CD8-positive, alpha-beta memory T cell (primary cell): ENCODE measurements at regions not wholly inside any gene's neighbourhood (a gene's known extent, or its start where the extent isn't known, plus 50 kb on each side); places are given as distances from the start of the nearest gene placed in this dataset.

Experiments
- CTCF ChIA-PET: fragments of 350-600 bp; sonication (Branson Sonifier 250); formaldehyde crosslinking; loops from one replicate; lab custom pipeline; 2021; ENCODE audit warnings: antibody characterized with exemption; lab: Charles Lee
- POLR2A ChIA-PET: fragments of 350-600 bp; sonication (Branson Sonifier 250); formaldehyde crosslinking; loops from one replicate; lab custom pipeline; 2021; ENCODE audit warnings: antibody characterized with exemption; lab: Charles Lee
- DNase-seq, 5 donors: peaks; one replicate each; pipeline versions ENCODE4 v3.0.0 to v3.0.0-alpha.2; 2020 to 2022; ENCODE audit warnings: mixed read lengths in 1 of 5
- H3K27ac ChIP-seq: one replicate; pipeline ENCODE4 v1.7.0; 2013; ENCODE audit warnings: low read depth, mild to moderate bottlenecking, low read length, moderate library complexity
- H3K27me3 ChIP-seq: 2 replicates; pipeline ENCODE4 v1.7.0; 2013; ENCODE audit warnings: low read length, mild to moderate bottlenecking; ENCODE audit not compliant: insufficient read depth, poor library complexity, severe bottlenecking
- H3K36me3 ChIP-seq: 2 replicates; pipeline ENCODE4 v1.7.0; 2013; ENCODE audit warnings: mild to moderate bottlenecking, low read length, moderate library complexity; ENCODE audit not compliant: insufficient read depth
- H3K4me1 ChIP-seq: 2 replicates; pipeline ENCODE4 v1.7.0; 2013; ENCODE audit warnings: mild to moderate bottlenecking, low read length, moderate library complexity; ENCODE audit not compliant: insufficient read depth
- H3K4me3 ChIP-seq: 2 replicates; pipeline ENCODE4 v1.7.0; 2013; ENCODE audit warnings: mild to moderate bottlenecking, low read length
- H3K9me3 ChIP-seq: 2 replicates; pipeline ENCODE4 v1.7.0; 2013; ENCODE audit warnings: mild to moderate bottlenecking, low read length
- H3K27ac Mint-ChIP-seq, 8 donors: one replicate each; pipeline ENCODE4 v1.8.0; 2020 to 2021; ENCODE audit warnings: mixed read lengths in 8 of 8, mild to moderate bottlenecking in 6 of 8, inconsistent platforms in 3 of 8, moderate library complexity in 3 of 8
- H3K27me3 Mint-ChIP-seq, 2 donors: one replicate each; pipeline ENCODE4 v1.8.0; 2020 to 2021; ENCODE audit warnings: mixed read lengths in 2 of 2, mild to moderate bottlenecking in 1 of 2, moderate library complexity in 1 of 2
- H3K36me3 Mint-ChIP-seq, 3 donors: one replicate each; pipeline ENCODE4 v1.8.0; 2020 to 2021; ENCODE audit warnings: mixed read lengths in 3 of 3, inconsistent platforms in 1 of 3, mild to moderate bottlenecking in 1 of 3
- H3K4me1 Mint-ChIP-seq, 3 donors: one replicate each; pipeline ENCODE4 v1.8.0; 2020 to 2021; ENCODE audit warnings: mixed read lengths in 3 of 3, inconsistent platforms in 1 of 3, mild to moderate bottlenecking in 1 of 3
- H3K4me3 Mint-ChIP-seq, 7 donors: one replicate each; pipeline ENCODE4 v1.8.0; 2020 to 2021; ENCODE audit warnings: mixed read lengths in 7 of 7, mild to moderate bottlenecking in 6 of 7, moderate library complexity in 4 of 7, inconsistent platforms in 2 of 7
- H3K9me3 Mint-ChIP-seq, 5 donors: one replicate each; pipeline ENCODE4 v1.8.0; 2020 to 2022; ENCODE audit warnings: mixed read lengths in 5 of 5, mild to moderate bottlenecking in 3 of 5, moderate library complexity in 2 of 5, inconsistent platforms in 1 of 5

GRCh38 chr5:90279091-90279490 is 130.5 kb downstream of the CETN3 start:
- H3K27ac Mint-ChIP-seq = no peak overlapping the region
- H3K9me3 ChIP-seq = no peaks in the 10 kb centered on the region
- H3K4me1 Mint-ChIP-seq = no peaks in the 10 kb centered on the region
- no peaks in the 10 kb centered on the region for H3K36me3 Mint-ChIP-seq
- no peak overlapping the region for H3K4me3 ChIP-seq
- H3K27ac ChIP-seq = no peak overlapping the region
- H3K27me3 Mint-ChIP-seq = peaks cover 0 to 14% of the 10 kb centered on the region in 2 donors
- no peaks in the 10 kb centered on the region for H3K27me3 ChIP-seq
- ChIA-PET POLR2A (no interaction called here), CTCF (no interaction called here)
- no peaks in the 10 kb centered on the region for H3K4me1 ChIP-seq
- H3K36me3 ChIP-seq = no peaks in the 10 kb centered on the region
- H3K4me3 Mint-ChIP-seq = no peak overlapping the region
- no peaks in the 10 kb centered on the region for H3K9me3 Mint-ChIP-seq
- DNase-seq = no peak

DNA sequence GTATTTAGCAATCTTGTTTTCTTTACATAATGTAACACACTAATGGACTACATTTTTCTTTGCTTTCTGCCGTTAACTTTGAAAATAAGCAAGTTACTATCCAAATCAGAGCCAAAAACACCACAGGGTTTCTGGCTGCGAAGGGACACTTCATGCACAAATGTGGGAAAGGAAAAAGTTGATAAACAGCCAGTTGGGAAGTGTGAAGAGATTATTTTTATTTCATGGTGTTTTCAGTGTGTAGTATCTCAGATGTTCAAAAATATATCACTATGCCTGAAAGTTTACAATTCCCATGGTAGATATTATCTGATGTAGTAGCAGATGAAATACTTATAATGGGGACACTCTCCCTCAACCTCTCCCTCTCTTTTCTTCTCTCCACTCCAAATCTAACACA is 135.3 kb downstream of the CETN3 start:
- Mint-ChIP-seq H3K9me3 (no peaks in the 10 kb centered on the region), H3K36me3 (no peaks in the 10 kb centered on the region), H3K27me3 (peaks cover 3 to 9% of the 10 kb centered on the region in 2 donors), H3K4me1 (no peaks in the 10 kb centered on the region), H3K27ac (no peak overlapping the region), H3K4me3 (no peak overlapping the region)
- Histone ChIP-seq H3K36me3 (no peaks in the 10 kb centered on the region), H3K4me3 (no peak overlapping the region), H3K4me1 (no peaks in the 10 kb centered on the region), H3K27ac (no peak overlapping the region), H3K9me3 (no peaks in the 10 kb centered on the region), H3K27me3 (no peaks in the 10 kb centered on the region)
- ChIA-PET POLR2A (no interaction called here), CTCF (no interaction called here)
- no peak for DNase-seq

- H3K4me3 Mint-ChIP-seq = no peak overlapping the region
- peaks cover 9 to 10% of the 10 kb centered on the region in 2 donors for H3K27me3 Mint-ChIP-seq
- no peaks in the 10 kb centered on the region for H3K36me3 ChIP-seq
- no peaks in the 10 kb centered on the region for H3K27me3 ChIP-seq
- H3K4me1 Mint-ChIP-seq = peaks cover 0 to 3% (median 0%) of the 10 kb centered on the region in 3 donors
- no peaks in the 10 kb centered on the region for H3K4me1 ChIP-seq
- POLR2A ChIA-PET = no interaction called here
- CTCF ChIA-PET = no interaction called here
- no peak overlapping the region for H3K27ac Mint-ChIP-seq
- H3K4me3 ChIP-seq = no peak overlapping the region
- no peaks in the 10 kb centered on the region for H3K36me3 Mint-ChIP-seq
- no peak for DNase-seq
- no peaks in the 10 kb centered on the region for H3K9me3 ChIP-seq
- no peak overlapping the region for H3K27ac ChIP-seq
- no peaks in the 10 kb centered on the region for H3K9me3 Mint-ChIP-seq
Measured at GRCh38 chr5:90267646-90268045, 141.9 kb downstream of the CETN3 start.

- POLR2A ChIA-PET = no interaction called here
- H3K36me3 Mint-ChIP-seq = no peaks in the 10 kb centered on the region
- Histone ChIP-seq H3K4me1 (no peaks in the 10 kb centered on the region), H3K27ac (no peak overlapping the region), H3K9me3 (no peaks in the 10 kb centered on the region), H3K36me3 (no peaks in the 10 kb centered on the region), H3K4me3 (no peak overlapping the region), H3K27me3 (no peaks in the 10 kb centered on the region)
- peaks cover 0 to 3% (median 0%) of the 10 kb centered on the region in 3 donors for H3K4me1 Mint-ChIP-seq
- peaks cover 9 to 10% of the 10 kb centered on the region in 2 donors for H3K27me3 Mint-ChIP-seq
- DNase-seq = no peak
- no peak overlapping the region for H3K4me3 Mint-ChIP-seq
- H3K9me3 Mint-ChIP-seq = no peaks in the 10 kb centered on the region
- CTCF ChIA-PET = interaction anchor here (1.6 kb wide), 1 partner anchor 1536 kb away, joined by 7 read pairs; no protein-coding TSS in a partner anchor
- no peak overlapping the region for H3K27ac Mint-ChIP-seq
Measured at GRCh38 chr5:90265545-90265857, 144.1 kb downstream of the CETN3 start.

- no peak overlapping the region for H3K27ac Mint-ChIP-seq
- no peaks in the 10 kb centered on the region for H3K9me3 Mint-ChIP-seq
- H3K4me3 Mint-ChIP-seq = no peak overlapping the region
- Histone ChIP-seq H3K4me3 (no peak overlapping the region), H3K27ac (no peak overlapping the region), H3K9me3 (no peaks in the 10 kb centered on the region), H3K36me3 (no peaks in the 10 kb centered on the region), H3K4me1 (no peaks in the 10 kb centered on the region), H3K27me3 (no peaks in the 10 kb centered on the region)
- ChIA-PET CTCF (interaction anchor here (1.6 kb wide), 1 partner anchor 1535 kb away, joined by 7 read pairs; no protein-coding TSS in a partner anchor), POLR2A (no interaction called here)
- H3K4me1 Mint-ChIP-seq = peaks cover 0 to 3% (median 0%) of the 10 kb centered on the region in 3 donors
- DNase-seq = peak; percentile 1 to 49 (median 10)
- H3K27me3 Mint-ChIP-seq = peaks cover 9 to 10% of the 10 kb centered on the region in 2 donors
- no peaks in the 10 kb centered on the region for H3K36me3 Mint-ChIP-seq
Measured at GRCh38 chr5:90264689-90265544, 144.6 kb downstream of the CETN3 start.

DNA sequence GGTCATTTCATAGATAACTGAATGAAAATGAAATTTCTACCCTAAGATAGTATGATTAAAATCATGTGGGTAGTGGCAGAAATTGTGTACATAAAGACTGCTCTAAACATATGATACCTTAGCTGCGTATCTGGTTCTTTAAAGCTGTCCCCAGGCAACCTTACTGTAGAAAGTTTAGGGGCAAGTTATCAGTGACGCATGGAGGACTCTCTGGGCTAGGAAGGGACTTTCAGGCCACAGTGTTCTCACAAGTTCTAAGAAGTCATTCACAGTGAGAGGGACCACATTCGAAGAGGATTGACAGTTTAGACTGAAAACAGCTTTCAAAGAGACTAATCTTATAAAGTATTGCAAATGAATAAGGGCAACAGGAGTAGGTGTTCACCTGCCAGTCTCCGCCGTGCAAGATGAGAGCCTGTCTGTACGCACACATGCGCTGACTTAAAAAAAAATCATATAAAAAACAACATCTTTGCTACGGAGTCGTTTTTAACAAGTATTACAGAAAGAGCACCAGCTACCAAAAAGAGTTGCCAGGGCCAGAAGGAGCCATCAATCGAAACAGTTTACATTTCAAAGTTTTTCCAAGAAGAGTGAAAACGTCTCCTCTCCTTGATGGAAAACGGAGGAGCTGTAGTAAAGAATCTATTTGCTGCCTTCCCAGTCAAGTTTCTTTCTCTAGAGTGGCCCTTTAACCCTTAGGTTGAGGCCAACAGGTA is 146.3 kb downstream of the CETN3 start:
- Mint-ChIP-seq H3K27me3 (peaks cover 4% of the 10 kb centered on the region in 2 donors), H3K9me3 (no peaks in the 10 kb centered on the region), H3K4me1 (peaks cover 0 to 3% (median 0%) of the 10 kb centered on the region in 3 donors), H3K36me3 (no peaks in the 10 kb centered on the region), H3K4me3 (no peak overlapping the region), H3K27ac (no peak overlapping the region)
- Histone ChIP-seq H3K36me3 (no peaks in the 10 kb centered on the region), H3K4me1 (no peaks in the 10 kb centered on the region), H3K9me3 (no peaks in the 10 kb centered on the region), H3K27ac (no peak overlapping the region), H3K27me3 (no peaks in the 10 kb centered on the region), H3K4me3 (no peak overlapping the region)
- POLR2A ChIA-PET = no interaction called here
- CTCF ChIA-PET = no interaction called here
- DNase-seq = no peak

DNA sequence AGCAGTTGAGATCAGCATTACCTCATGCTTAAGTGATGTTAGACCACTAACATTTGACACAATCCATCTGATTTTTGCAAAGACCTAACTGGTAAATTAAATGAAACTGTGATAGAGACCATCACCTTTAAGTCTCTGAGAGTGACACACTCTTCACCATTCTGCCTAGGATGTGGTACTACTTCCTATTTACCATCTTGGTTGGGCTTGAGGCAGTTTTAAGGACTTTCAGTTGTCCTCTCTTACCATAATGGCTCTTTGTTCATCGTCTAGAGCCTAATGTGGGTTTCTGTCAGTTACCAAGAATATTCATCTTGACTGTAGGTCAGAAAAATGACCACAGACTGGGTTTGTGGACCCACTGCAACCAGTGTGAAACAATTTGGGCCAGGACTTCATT is 158.1 kb downstream of the CETN3 start:
- no peak overlapping the region for H3K4me3 Mint-ChIP-seq
- H3K27me3 Mint-ChIP-seq = no peaks in the 10 kb centered on the region
- H3K36me3 ChIP-seq = no peaks in the 10 kb centered on the region
- no peaks in the 10 kb centered on the region for H3K9me3 ChIP-seq
- no peaks in the 10 kb centered on the region for H3K4me1 ChIP-seq
- POLR2A ChIA-PET = no interaction called here
- H3K27ac Mint-ChIP-seq = no peak overlapping the region
- no peak overlapping the region for H3K27ac ChIP-seq
- DNase-seq = no peak
- no peaks in the 10 kb centered on the region for H3K27me3 ChIP-seq
- no peaks in the 10 kb centered on the region for H3K36me3 Mint-ChIP-seq
- no peaks in the 10 kb centered on the region for H3K4me1 Mint-ChIP-seq
- H3K4me3 ChIP-seq = no peak overlapping the region
- peaks cover 0 to 6% (median 0%) of the 10 kb centered on the region in 5 donors for H3K9me3 Mint-ChIP-seq
- CTCF ChIA-PET = no interaction called here

DNA sequence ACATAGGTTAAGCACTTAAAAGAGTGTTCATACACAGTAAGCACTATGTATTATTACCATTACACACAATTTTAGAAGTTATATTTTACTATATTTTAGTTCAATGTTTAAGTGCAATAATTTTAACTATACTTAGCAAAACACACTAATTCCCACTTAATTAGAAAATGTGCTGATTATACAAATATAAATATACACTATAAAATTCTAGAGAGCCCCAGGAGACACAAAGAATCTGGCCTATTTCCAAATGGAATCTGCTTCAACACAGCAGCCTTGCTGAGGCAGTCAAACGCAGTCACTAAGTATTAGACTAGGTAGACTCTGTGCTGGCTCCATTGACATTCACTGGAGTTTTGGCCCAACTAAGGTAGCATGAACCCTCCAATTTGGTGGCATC is 160.9 kb downstream of the CETN3 start:
- Mint-ChIP-seq H3K4me1 (no peaks in the 10 kb centered on the region), H3K36me3 (no peaks in the 10 kb centered on the region), H3K4me3 (no peak overlapping the region), H3K9me3 (no peaks in the 10 kb centered on the region), H3K27ac (no peak overlapping the region), H3K27me3 (no peaks in the 10 kb centered on the region)
- Histone ChIP-seq H3K4me3 (no peak overlapping the region), H3K4me1 (no peaks in the 10 kb centered on the region), H3K36me3 (no peaks in the 10 kb centered on the region), H3K27me3 (no peaks in the 10 kb centered on the region), H3K27ac (no peak overlapping the region), H3K9me3 (no peaks in the 10 kb centered on the region)
- ChIA-PET POLR2A (no interaction called here), CTCF (no interaction called here)
- DNase-seq = no peak
